ENCODE measurements at regions not wholly inside any gene's neighbourhood (a gene's known extent, or its start where the extent isn't known, plus 50 kb on each side); places are given as distances from the start of the nearest gene placed in this dataset.
A peak's percentile ranks its signal among the peaks of the same experiment; 100 is the strongest.

DNA sequence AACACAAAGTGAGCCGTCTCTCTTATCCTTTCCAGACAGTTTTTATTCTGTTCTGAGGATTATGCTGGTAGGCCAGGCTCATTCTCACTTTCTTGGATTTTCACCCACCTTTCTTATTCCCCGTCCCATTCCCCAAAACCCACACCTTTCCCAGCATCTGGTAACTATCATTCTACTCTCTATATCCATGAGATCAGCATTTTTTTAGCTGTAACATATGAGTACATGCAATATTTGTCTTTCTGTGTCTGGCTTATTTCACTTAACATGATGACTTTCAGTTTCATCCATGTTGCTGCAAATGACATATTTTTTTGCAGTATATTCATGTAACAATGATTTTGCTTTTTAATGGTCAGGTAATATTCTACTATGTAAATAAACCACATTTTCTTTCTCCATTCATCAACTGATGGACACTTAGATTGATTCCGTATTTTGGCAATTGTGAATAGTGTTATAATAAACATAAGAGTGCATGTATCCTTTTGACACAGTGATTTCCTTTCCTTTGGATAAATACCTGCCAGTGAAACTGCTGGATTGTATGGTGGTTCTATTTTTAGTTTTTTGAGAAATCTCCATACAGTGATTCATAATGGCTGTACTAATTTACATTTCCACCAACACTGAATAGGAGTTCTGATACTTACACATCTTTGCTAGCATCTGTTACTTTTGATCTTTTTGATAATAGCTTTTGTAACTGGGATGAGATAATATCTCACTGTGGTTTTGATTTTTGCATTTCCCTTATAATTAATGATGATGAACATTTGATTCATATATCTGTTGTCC lies 289.3 kb downstream of the RPRM start:
- no peak for DNase-seq

DNA sequence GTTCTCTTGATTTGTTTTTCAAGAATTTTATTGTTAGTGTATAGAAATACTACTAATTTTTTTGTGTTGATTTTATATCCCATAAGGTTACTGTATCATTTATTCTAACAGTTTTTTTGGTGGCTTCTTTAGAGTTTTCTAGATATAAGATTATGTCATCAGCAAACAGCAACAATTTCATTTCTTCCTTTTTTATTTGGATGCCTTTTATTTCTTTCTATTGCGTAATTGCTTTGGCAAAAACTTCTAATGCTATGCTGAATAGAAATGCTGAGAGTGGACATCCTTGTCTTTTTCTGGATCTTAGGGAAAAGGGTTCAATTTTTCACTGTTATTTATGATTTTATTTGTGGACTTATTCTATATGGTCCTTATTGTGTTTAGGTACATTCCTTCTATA lies 298.8 kb downstream of the RPRM start:
- DNase-seq = no peak

DNA sequence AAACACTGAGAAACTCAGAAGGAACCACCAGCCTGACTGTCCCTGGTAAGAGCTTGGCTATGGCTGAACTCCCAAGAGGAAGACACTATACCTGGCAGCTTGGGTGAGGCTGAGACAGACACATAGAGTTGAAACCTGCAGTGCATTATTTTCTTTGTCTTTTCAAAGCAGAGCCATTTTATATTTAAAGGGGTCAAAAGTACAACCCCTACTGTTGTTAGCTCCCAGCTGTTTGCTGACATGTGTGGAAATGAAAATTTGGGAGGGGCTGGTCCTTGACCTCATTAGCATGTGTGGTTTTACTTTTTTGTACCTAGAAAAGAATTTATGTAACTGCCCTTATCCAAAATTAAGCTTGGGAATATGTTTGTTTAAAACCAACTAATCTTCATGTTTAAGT lies 309.0 kb downstream of the RPRM start:
- no peak for DNase-seq

DNA sequence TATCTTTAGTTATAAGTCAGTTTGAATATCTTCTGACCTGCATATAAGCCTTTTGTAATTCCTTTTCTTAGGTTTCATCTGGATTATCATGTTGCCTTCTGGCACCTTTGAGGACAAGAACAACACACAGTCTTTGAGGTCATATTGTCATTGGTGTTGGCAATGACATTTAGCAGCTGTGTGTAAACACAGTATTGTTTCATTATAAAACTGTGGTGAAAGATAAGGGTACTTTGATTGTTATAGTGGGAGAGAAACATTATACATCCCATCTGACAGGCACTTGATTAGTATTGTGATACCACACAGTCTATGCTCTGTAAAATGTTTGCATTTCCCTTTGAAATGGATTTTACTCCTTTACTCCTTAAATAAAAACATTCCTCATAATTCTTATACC lies 313.5 kb downstream of the RPRM start:
- no peak for DNase-seq

DNA sequence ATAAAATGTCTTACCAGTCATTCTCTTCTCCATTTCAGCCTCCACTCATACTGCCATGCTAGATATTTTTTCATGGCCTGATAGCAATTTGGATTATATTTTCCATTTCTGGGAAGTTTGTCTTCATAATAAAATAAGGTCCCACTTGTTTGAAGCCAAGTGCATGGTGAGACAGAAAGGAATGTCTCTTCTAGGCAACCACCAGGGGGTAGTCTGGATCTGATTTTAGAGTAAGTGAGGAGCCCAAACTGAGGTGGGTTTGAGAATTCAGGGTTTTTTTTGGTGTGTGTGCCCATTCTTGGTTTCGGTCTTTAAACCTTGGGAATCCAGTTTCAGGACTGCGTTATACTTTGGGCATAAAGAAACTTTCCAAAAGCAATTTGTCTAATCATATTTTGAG lies 315.5 kb downstream of the RPRM start:
- peak; percentile 9 for DNase-seq

DNA sequence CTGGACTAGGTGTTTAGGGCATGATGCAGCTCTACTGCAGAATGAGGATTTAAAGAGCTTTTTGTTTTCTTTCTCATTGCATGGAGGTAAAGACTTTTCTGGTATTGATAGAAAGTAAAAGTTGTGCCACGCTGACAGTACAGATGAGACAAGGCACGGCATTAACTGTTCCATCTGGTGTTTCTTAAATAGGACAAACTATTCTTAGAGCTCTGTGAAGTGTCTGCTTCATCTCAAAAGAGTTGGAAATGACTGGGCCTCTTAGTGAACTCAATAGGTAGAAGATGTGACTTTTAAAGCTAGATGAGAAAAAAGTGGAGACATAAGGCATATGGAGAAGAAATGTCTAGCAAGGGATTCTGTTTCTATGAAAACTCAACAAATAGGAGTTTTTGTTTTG lies 321.8 kb downstream of the RPRM start:
- no peak for DNase-seq

DNA sequence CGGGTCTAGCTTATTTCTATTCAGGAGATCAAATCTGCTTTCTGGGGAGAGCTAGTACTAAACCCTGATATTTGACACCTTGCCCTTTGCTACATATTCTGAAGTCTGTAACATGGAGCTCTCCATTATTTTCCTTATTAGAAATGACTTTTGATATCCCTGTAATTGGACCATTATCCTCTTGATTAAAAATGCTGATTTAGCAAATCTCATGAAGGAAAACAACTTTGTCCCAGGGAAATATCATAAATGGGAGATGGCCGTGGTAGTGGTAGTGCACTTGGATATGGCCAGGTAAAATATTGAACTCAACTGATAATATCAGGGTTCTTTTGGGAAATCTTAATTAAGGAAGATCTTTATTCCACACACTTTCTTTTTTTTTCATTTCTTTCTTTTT lies 326.5 kb downstream of the RPRM start:
- no peak for DNase-seq

DNA sequence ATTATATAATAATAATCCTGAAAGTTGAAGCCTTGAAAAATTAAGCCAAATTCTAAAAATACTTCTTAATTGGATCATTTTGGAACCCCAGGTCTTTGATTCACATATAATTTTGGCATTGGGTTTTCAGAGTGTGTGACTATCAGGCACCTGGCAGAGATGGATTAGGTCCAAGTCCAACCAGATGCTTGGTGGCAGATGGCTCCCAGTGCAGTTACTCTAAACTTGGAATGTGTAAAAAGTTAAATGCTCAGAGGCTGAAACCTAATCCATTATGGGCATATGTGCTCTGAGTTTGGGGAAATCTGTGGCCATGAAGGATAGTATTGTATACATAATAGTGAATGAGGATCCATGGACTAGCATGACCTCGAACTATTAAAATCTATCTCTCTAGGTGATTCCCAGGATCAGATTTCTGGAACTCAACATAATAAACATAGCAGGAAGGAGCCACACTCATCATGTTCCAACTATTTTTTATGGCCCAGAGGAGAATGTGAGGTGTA lies 333.0 kb downstream of the RPRM start:
- no peak for DNase-seq

DNA sequence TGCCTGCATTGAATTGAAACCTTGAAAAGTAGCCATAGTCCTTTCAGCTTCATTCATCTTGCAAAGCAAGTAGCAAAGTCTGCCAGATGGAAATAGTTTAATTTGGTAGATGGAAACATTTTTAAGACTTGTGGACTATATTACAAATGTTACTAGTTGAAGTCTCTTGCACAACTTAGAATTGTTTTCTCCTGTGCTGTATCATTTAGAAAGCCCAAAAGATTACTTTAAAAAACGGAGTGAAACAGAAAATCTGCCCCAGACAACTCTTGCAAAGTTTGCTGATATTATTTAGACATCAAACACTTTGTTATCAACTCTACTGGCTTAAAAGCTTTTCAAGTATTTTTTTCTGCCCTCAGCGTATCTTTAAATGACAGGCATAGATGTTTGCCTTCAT lies 335.0 kb downstream of the RPRM start:
- DNase-seq = no peak

DNA sequence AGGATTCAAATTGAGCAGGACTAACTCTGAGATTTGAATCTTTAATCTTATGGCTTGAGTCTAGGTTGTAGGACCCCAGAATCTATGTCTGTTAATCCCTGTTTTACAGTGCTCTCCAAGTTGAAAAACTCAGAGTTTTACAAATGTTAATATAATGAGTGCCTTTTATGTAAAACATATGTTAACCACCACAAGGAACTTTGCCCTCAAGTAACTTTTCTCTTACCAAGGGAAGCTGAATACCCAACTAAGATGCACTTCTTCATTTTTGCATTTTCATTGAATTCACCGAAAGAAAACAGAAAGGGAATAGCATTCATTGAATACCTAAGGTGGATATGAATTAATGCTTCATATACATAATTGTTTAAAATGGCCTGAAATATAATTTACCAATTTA lies 338.1 kb downstream of the RPRM start:
- DNase-seq = no peak

DNA sequence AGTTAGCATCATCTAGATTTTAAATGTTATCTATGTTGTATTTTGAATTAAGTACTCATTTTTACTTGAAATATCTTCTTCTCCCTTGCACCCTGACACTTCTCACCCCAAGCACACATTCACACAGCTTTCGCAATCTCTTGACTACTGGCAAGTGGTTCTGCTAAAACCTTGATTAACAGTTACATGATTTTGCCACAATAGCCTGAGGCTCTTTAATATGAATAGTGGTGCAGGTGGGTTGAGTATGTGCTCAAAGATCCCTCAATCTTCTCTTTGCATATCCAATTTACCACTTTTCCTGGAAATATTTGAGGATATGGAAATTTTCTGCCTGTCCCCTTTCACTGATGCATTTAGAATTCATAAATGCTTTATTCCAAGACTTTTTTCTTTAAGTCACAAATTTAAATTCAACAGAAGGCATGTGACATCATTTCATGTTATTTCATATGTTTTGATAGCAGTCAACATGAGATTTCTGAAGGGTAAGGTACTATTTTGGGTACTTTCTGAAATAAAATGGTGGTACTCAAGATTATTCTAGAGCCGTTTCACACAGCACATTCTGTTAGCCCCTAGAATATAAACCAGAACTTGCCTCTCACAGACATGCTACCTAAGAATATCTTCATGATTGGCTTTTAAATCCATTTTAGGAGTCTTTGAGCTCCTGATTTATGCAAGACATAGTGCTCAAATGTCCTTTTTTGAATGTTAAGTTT lies 339.7 kb downstream of the RPRM start:
- DNase-seq = no peak

DNA sequence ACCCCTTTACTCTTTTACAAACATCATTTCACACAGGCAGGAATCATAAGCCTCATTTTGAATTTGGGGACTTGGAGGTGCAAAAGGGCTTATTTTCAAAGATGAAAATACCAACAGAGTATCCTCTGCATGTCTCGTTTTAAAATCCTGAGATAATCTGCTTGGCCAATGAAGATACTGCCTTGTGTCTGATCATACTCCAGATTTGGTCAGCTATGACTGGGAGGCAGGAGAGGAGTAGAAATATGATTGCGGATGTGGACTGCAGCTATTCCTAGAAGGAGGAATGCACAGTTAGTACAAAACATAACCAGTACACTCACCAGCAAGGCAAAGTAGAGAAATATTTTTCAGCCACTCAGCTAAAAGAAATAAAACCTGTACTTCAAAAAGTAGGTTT lies 342.3 kb downstream of the RPRM start:
- no peak for DNase-seq

DNA sequence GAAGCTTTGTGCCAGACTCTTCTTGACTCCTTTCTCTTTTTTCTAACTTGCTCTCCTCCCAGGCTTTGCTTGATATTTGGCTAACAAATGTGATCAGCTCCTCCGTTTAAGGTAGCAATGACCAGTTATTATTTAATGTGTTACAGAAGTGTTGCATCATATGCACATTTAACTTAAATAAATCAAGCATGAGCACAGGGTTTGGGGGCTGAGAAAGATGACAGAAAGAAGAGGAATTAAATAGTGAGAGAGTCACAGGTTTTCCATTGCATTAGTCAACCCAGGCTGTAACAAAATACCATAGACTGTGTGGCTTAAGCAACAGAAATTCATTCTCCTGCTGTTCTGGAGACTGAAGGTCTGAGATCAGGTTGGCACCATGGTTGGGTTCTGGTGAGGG lies 343.8 kb downstream of the RPRM start:
- DNase-seq = no peak

DNA sequence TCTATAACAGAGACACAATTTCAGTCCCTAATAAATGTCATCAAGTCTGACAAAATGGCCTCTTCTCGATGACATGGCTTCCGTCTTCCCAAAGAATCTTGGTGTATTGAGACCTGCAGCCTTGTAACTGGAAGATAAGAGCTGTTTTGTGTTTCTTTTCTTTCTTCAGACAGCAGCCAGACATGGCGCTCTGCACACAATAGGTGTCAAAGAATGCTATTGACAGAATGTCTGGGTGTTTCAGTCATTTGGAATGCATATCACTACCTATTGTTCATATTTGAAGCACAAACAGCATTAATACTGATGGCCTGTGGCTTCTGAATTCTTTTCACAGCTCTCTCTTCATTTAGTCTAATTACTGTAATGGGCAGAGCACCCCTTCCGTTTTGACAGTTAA lies 344.8 kb downstream of the RPRM start:
- DNase-seq = no peak

DNA sequence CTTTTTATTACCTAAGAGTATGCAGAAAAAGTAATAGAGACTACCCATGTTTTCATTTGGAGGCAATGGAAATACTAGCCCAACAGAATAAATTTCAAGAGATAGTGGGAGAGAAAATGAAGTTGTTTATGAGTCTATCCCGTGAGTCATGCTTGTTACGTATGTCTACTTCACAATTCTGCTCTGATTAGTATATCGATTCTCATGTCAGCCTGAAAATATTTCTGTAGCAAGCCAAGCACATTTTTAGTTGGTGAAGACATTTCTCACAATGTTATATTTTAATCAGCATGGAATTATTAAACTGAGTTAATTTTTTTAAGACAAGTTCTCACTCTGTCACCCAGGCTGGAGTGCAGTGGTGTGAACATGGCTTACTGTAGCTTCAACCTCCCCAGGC lies 346.1 kb downstream of the RPRM start:
- no peak for DNase-seq

DNA sequence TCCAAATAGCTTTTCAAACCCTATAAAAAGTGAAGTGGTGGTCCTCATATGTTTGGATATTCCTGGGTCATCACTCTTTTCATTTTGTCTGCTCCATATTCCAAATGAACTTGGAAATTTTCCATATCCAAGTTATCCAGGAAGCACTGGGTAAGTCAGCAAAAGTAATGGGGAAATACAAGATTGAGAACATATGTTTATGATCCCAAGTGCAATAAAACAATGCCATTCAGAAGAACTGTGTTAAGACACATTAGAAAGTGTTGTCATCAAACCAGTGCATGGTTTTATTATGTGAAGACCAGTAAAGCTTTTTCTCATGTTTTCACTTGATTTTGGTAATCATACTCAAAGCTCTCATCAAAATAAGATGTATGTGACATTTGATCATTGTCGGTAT lies 363.4 kb downstream of the RPRM start:
- no peak for DNase-seq

DNA sequence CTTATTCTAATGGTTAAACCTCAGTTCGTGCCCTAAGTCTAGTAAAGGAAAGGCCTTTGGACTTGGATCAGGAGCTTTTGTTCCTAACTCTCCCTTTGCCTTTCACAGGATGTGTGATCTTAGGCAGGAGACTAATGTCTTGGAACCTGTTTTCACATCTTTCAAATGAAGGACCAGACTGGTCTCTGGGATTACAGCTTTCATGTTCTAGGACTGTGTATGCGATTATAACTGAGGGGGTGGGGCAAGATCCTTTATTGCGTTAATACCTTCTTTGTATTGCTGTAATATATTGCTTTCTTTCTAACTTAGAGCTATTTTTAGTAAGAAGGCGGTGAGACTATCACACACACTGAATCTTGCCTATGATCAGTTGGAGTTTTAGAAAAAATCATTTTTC lies 368.1 kb downstream of the RPRM start:
- DNase-seq = no peak

DNA sequence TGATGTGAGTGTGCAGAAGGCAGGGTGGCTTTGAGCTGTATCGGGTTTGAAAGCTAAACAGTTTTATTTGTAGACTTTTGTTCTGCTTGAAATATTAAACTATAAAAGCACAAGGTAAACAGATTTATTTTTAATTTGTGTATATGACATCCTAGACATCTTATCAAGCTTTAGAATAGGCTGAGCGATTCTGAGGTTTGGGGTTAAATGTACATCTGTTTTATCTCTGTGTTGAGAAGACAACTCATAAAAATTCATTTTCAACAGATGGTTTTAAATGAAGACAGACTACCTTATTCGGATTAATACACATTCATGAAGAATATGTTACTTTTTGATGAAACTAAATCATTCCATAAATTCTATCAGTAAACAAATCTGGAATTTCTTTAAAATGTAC lies 368.8 kb downstream of the RPRM start:
- DNase-seq = no peak

DNA sequence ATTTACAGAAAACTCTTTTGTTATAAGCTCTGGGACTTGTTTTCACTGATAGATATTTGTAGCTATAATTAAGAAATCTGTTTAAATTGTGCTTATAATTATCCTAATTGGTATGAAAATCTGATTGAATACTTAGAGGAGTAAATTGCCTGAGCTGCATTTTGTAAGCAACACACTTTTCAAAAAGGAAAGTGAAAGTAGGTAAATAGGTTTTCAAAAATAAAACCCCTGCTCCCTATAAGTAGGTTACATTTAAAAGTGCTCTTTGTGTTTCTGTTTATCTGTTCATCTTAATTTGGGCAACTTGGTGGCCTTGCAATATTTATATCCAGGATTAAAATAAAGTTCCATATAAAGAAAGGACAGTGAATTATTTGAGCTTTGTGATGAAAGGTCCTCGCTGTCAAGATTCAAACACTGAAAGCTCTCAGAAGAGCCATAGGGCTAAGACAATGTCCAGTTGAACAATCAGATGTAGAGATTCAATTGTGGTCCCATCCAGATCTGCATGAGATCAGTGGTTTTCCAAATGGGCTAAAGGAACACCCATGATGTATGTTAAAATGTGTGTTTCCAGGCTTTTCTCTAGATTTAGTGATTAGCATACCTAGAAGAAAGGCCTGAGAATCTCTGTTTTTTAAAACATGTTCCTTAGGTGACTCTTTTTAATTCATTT lies 371.6 kb downstream of the RPRM start:
- no peak for DNase-seq

DNA sequence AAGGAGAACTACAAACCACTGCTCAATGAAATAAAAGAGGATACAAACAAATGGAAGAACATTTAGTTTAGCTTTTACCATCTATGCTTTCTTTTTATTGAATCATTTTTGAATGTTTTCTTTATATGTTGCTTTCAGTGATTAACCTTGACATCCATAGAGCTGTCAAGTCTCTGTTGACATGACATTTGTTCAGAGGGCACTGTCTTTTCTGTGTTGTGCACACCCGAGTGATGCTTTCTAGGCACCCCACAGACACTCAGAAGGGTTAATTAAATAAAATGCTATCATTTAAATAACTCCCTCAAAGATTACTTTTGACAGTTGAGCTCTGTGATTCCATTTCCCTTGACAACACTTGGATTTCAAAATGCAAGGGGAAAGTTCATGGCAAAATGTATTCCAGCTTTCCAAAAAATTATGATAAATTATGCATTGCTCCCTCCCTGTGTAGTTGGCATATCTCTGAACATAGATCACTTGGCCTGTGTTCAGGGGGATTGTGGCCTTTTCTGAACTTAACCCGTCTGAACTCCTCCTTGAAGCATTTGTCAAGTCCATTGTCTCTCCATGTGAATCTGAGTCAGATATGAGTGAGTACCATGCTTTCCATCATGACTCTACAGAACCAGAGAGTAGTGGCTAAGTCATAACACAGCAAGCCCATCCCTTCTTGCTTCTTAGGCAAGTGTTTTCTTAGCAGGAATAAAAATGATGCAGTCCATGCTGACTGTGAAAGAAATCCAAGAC lies 372.6 kb downstream of the RPRM start:
- DNase-seq = no peak

DNA sequence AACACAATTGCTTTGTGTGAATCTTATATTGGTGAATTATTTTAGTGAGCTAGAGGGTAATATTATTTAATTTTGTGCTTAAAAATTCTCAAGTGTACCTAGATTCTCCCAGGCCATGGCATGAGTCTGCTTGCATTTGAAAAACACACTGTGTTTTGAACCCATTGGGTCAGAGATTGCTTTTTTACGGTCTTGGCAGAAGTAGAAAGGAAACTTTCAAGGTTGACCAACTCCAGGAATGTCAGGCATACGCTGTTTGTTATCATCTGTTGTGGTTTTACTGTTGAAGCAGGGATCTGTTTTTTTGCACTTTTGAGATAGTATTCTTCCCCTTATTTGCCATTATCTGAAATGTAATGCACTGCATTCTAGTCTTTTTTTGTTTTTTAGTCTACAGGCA lies 377.4 kb downstream of the RPRM start:
- DNase-seq = no peak

DNA sequence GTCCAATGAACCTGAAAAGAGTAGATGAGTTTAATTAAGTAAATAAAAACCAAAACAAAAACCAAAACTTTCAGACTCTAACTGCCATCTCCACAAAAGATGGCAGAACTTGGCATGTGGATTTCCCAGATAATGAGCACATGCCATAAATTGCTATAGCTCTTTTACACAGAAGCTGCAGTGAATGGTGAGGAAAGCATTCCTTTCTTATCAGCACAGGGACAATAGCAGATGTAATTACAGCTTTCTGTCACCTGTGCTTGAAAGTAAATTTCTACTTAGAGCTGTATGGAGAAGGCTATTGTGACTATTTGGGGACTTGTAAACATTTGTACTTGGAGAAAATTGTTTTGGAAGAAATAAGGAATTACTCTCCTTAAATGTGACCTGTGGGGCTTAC lies 378.4 kb downstream of the RPRM start:
- DNase-seq = no peak

DNA sequence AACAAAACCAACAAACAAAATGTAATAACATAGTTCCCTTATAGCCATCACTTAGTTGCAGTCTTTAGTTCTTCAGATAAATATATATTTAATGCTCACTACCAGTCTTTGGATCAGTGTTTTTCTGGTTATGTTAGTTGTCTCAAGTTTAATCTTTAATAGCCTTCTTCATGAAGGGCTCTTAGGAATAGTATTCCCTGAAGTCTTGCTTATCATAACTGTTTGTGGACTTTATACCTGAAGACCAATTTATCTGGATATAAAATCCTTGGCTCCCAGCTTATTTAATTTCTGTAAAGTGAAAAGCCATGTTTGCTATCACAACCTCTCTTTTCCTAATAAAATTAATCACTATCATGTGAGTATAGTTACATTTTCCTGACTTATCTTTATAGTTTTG lies 379.7 kb downstream of the ARL6IP6 start:
- DNase-seq = no peak

Data from CD4-positive, alpha-beta T cell treated with Interleukin-12 subunit alpha and Interleukin-12 subunit beta, for 1 hour (primary cell).